NCI-H226 (cell line): ENCODE measurements at regions not wholly inside any gene's neighbourhood (a gene's known extent, or its start where the extent isn't known, plus 50 kb on each side); places are given as distances from the start of the nearest gene placed in this dataset.
"Not testable (repeated sequence)": the region's sequence is repeated elsewhere in the genome, so short reads cannot be mapped to it uniquely, and the experiment has no call there.

ENCODE experiments used
- DNase-seq: peaks from one replicate; pipeline ENCODE4 v3.0.0-alpha.2; 2015

GRCh38 chr18:60200558-60200957 lies 172.0 kb downstream of the MC4R start:
- DNase-seq: no peak

GRCh38 chr18:60199505-60199904 lies 173.1 kb downstream of the MC4R start:
- no peak for DNase-seq

- DNase-seq: no peak
Measured at GRCh38 chr18:60197671-60198462, 174.7 kb downstream of the MC4R start.

GRCh38 chr18:60196836-60197606 lies 175.6 kb downstream of the MC4R start:
- no peak for DNase-seq

GRCh38 chr18:60193780-60194179 lies 178.8 kb downstream of the MC4R start:
- DNase-seq: no peak

- no peak for DNase-seq
Measured at GRCh38 chr18:60191926-60192325, 180.6 kb downstream of the MC4R start.

- no peak for DNase-seq
Measured at GRCh38 chr18:60189856-60190255, 182.7 kb downstream of the MC4R start.

- no peak for DNase-seq
Measured at GRCh38 chr18:60188958-60189357, 183.6 kb downstream of the MC4R start.

- DNase-seq: no peak
Measured at GRCh38 chr18:60182223-60182622, 190.4 kb downstream of the MC4R start.

GRCh38 chr18:60180671-60181070 lies 191.9 kb downstream of the MC4R start:
- no peak for DNase-seq

- DNase-seq: not testable (repeated sequence)
Measured at GRCh38 chr18:60178224-60178623, 194.4 kb downstream of the MC4R start.

GRCh38 chr18:60176259-60176658 lies 196.3 kb downstream of the MC4R start:
- no peak for DNase-seq

GRCh38 chr18:60174832-60175231 lies 197.7 kb downstream of the MC4R start:
- no peak for DNase-seq

- no peak for DNase-seq
Measured at GRCh38 chr18:60172030-60172429, 200.5 kb downstream of the MC4R start.

- no peak for DNase-seq
Measured at GRCh38 chr18:60163622-60164021, 209.0 kb downstream of the MC4R start.

GRCh38 chr18:60162388-60162787 lies 210.2 kb downstream of the MC4R start:
- no peak for DNase-seq

- DNase-seq: no peak
Measured at GRCh38 chr18:60157810-60158209, 214.8 kb downstream of the MC4R start.

GRCh38 chr18:60153376-60153775 lies 219.2 kb downstream of the MC4R start:
- DNase-seq: no peak

GRCh38 chr18:60149316-60149715 lies 223.3 kb downstream of the MC4R start:
- DNase-seq: no peak

- no peak for DNase-seq
Measured at GRCh38 chr18:60147323-60147722, 225.3 kb downstream of the MC4R start.

GRCh38 chr18:60146220-60146960 lies 226.2 kb downstream of the MC4R start:
- no peak for DNase-seq

- DNase-seq: no peak
Measured at GRCh38 chr18:60145776-60146175, 226.8 kb downstream of the MC4R start.

GRCh38 chr18:60134806-60135205 lies 235.0 kb downstream of the PMAIP1 start:
- DNase-seq: no peak

- no peak for DNase-seq
Measured at GRCh38 chr18:60130284-60130683, 230.5 kb downstream of the PMAIP1 start.
